Keratinocyte (primary cell): ENCODE measurements at regions not wholly inside any gene's neighbourhood (a gene's known extent, or its start where the extent isn't known, plus 50 kb on each side); places are given as distances from the start of the nearest gene placed in this dataset.
"Not testable (repeated sequence)": the region's sequence is repeated elsewhere in the genome, so short reads cannot be mapped to it uniquely, and the experiment has no call there.

Source experiments
- DNase-seq: peaks from one replicate; pipeline ENCODE4 v3.0.0-alpha.2; 2011; ENCODE audit warnings: low read depth, missing footprints, low spot score
- FAIRE-seq: peaks from 2 replicates; lab custom pipeline; 2011; peaks lifted over from hg19 to GRCh38; lab: Jason Lieb, UNC
- H2AFZ ChIP-seq: 2 replicates; pipeline ENCODE4 v1.6.0; 2012; ENCODE audit warnings: low read length, control low read depth, inconsistent platforms; ENCODE audit not compliant: control insufficient read depth
- H3K27ac ChIP-seq: 2 replicates; pipeline ENCODE4 v1.5.1; 2011; ENCODE audit warnings: low read length; ENCODE audit not compliant: control insufficient read depth, insufficient read depth
- H3K27me3 ChIP-seq: 3 replicates; pipeline ENCODE4 v1.6.0; 2011; ENCODE audit warnings: low read length; ENCODE audit not compliant: control insufficient read depth, insufficient read depth; ENCODE audit errors: extremely low read depth
- H3K36me3 ChIP-seq, 2 experiments: 2 replicates in 1 of 2; 3 replicates in 1 of 2; pipeline ENCODE4 v1.5.1; 2011; ENCODE audit warnings: low read length in 2 of 2, mild to moderate bottlenecking in 1 of 2; ENCODE audit not compliant: control insufficient read depth in 2 of 2, insufficient read depth in 2 of 2; ENCODE audit errors: extremely low read depth in 1 of 2
- H3K4me1 ChIP-seq: 3 replicates; pipeline ENCODE4 v1.5.1; 2011; ENCODE audit warnings: low read length; ENCODE audit not compliant: control insufficient read depth, insufficient read depth; ENCODE audit errors: extremely low read depth
- H3K4me2 ChIP-seq: 3 replicates; pipeline ENCODE4 v1.6.0; 2011; ENCODE audit warnings: low read depth, low read length; ENCODE audit not compliant: control insufficient read depth, insufficient read depth; ENCODE audit errors: extremely low read depth
- H3K4me3 ChIP-seq, 3 experiments: fragments of 200-600 bp in 1 of 3; sonication (generic) in 1 of 3; 2 replicates in 2 of 3; 3 replicates in 1 of 3; pipeline ENCODE4 v1.5.1; 2011 to 2016; ENCODE audit warnings: low read length in 3 of 3, mild to moderate bottlenecking in 3 of 3, control low read depth in 2 of 3, inconsistent platforms in 1 of 3, low read depth in 1 of 3, mixed read lengths in 1 of 3, mixed run types in 1 of 3, moderate library complexity in 1 of 3; ENCODE audit not compliant: control insufficient read depth in 2 of 3, insufficient read depth in 2 of 3; ENCODE audit errors: extremely low read depth in 1 of 3
- H3K79me2 ChIP-seq: 2 replicates; pipeline ENCODE4 v1.6.0; 2012; ENCODE audit warnings: low read length; ENCODE audit not compliant: control insufficient read depth, insufficient read depth
- H3K9ac ChIP-seq: 3 replicates; pipeline ENCODE4 v1.6.0; 2011; ENCODE audit warnings: low read length; ENCODE audit not compliant: control insufficient read depth, insufficient read depth; ENCODE audit errors: extremely low read depth
- H3K9me1 ChIP-seq: 3 replicates; pipeline ENCODE4 v1.6.0; 2011; ENCODE audit warnings: low read length; ENCODE audit not compliant: control insufficient read depth, insufficient read depth; ENCODE audit errors: extremely low read depth
- H3K9me3 ChIP-seq: 2 replicates; pipeline ENCODE4 v1.5.1; 2012; ENCODE audit warnings: low read depth, low read length; ENCODE audit not compliant: control insufficient read depth
- H4K20me1 ChIP-seq: 3 replicates; pipeline ENCODE4 v1.6.0; 2011; ENCODE audit warnings: low read length; ENCODE audit not compliant: control insufficient read depth, insufficient read depth; ENCODE audit errors: extremely low read depth
- EZH2 ChIP-seq: IDR thresholded peaks from one replicate; pipeline ENCODE4 v1.6.1; 2012; ENCODE audit warnings: inconsistent platforms, mild to moderate bottlenecking, low read length, moderate library complexity
- dilution Hi-C: fragments of 300-500 bp; cut with MboI; formaldehyde crosslinking; loops from one replicate; pipeline ENCODE4 v1.7.0; 2020; ENCODE audit warnings: low sequenced_read_pairs; ENCODE audit not compliant: extremely low pct_ligation_motif_present
- TF ChIP-seq, protein P1 (sequence below), 3 experiments: IDR thresholded peaks in 1 of 3; conservative IDR thresholded peaks in 1 of 3; optimal IDR thresholded peaks in 1 of 3; 2 replicates in 2 of 3; 3 replicates in 1 of 3; pipeline versions ENCODE3 to v1.5.1; 2011; ENCODE audit warnings: low read length in 3 of 3, mild to moderate bottlenecking in 3 of 3, moderate library complexity in 2 of 3, control low read depth in 1 of 3, inconsistent platforms in 1 of 3; ENCODE audit not compliant: insufficient read depth in 2 of 3; ENCODE audit errors: extremely low read depth in 1 of 3

- H3K9ac ChIP-seq, H3K9me3 ChIP-seq, H3K27ac ChIP-seq, dilution Hi-C loops, DNase-seq, H4K20me1 ChIP-seq, H3K4me2 ChIP-seq, FAIRE-seq, H3K27me3 ChIP-seq, H2AFZ ChIP-seq, H3K36me3 ChIP-seq, H3K9me1 ChIP-seq, H3K79me2 ChIP-seq, H3K4me3 ChIP-seq, H3K4me1 ChIP-seq: not testable (repeated sequence)
These were observed 83.4 kb upstream of the RAP2C start for GRCh38 chrX:132302687-132303086.

GRCh38 chrX:132294776-132295495, 75.7 kb upstream of the RAP2C start:
- no peaks in the 10 kb centered on the region for H3K4me1 ChIP-seq
- H3K4me2 ChIP-seq, result no peak overlapping the region
- no peak overlapping the region for H3K9ac ChIP-seq
- no peak overlapping the region for H3K4me3 ChIP-seq
- H3K9me1 ChIP-seq, result no peaks in the 10 kb centered on the region
- H3K27ac ChIP-seq, result no peak overlapping the region
- H2AFZ ChIP-seq, result no peak overlapping the region
- H3K9me3 ChIP-seq, result no peaks in the 10 kb centered on the region
- H3K79me2 ChIP-seq, result no peaks in the 10 kb centered on the region
- no peak for FAIRE-seq
- dilution Hi-C loops, result no loop called here
- no peaks in the 10 kb centered on the region for H3K27me3 ChIP-seq
- no peaks in the 10 kb centered on the region for H3K36me3 ChIP-seq
- TF ChIP-seq EZH2, result no peak
- no peak for DNase-seq
- no peaks in the 10 kb centered on the region for H4K20me1 ChIP-seq

DNA sequence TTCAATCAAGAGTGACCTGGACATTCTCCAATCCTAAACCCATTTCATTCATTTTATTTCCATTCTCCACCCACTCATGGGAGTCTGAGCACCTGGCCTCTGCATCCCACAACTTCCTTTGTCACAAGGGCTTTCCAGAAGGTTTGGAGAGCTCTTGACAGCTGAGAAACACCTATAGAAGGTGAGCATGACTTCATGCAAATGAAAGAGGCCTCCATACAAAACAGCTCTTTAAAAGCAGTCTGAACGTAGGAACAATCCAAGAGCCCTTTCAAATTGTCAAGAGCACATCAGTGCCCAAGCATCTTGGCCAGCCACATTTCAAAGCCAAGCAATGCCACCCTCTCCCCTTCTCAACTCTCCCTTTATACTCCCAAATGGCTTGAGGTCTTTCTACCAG, 74.9 kb upstream of the RAP2C start:
- Histone ChIP-seq H3K27me3 (no peaks in the 10 kb centered on the region), H3K4me3 (no peak overlapping the region), H3K27ac (no peak overlapping the region), H4K20me1 (no peaks in the 10 kb centered on the region), H3K36me3 (no peaks in the 10 kb centered on the region), H3K9me1 (no peaks in the 10 kb centered on the region), H3K4me2 (no peak overlapping the region), H3K9ac (no peak overlapping the region), H3K4me1 (no peaks in the 10 kb centered on the region), H3K79me2 (no peaks in the 10 kb centered on the region), H2AFZ (no peak overlapping the region), H3K9me3 (no peaks in the 10 kb centered on the region)
- FAIRE-seq (no peak), DNase-seq (no peak)
- dilution Hi-C loops, result no loop called here
- TF ChIP-seq, protein P1, sequence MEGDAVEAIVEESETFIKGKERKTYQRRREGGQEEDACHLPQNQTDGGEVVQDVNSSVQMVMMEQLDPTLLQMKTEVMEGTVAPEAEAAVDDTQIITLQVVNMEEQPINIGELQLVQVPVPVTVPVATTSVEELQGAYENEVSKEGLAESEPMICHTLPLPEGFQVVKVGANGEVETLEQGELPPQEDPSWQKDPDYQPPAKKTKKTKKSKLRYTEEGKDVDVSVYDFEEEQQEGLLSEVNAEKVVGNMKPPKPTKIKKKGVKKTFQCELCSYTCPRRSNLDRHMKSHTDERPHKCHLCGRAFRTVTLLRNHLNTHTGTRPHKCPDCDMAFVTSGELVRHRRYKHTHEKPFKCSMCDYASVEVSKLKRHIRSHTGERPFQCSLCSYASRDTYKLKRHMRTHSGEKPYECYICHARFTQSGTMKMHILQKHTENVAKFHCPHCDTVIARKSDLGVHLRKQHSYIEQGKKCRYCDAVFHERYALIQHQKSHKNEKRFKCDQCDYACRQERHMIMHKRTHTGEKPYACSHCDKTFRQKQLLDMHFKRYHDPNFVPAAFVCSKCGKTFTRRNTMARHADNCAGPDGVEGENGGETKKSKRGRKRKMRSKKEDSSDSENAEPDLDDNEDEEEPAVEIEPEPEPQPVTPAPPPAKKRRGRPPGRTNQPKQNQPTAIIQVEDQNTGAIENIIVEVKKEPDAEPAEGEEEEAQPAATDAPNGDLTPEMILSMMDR (optimal IDR thresholded peaks at IDR 0.05 in 1 of 3, IDR thresholded peaks at IDR 0.05 in 1 of 3, conservative IDR thresholded peaks at IDR 0.05 in 1 of 3; ENCODE audit: extremely low read depth in 1 of 3, insufficient read depth in 2 of 3, low read length in 3 of 3), result no peak
- TF ChIP-seq EZH2, result no peak
